ENCODE measurements at regions not wholly inside any gene's neighbourhood (a gene's known extent, or its start where the extent isn't known, plus 50 kb on each side); places are given as distances from the start of the nearest gene placed in this dataset.
"Not testable (repeated sequence)": the region's sequence is repeated elsewhere in the genome, so short reads cannot be mapped to it uniquely, and the experiment has no call there.

GRCh38 chr3:162892921-162893793 lies 1396.5 kb downstream of the OTOL1 start:
- no peaks in the 10 kb centered on the region for H3K27me3 ChIP-seq (ENCODE audit: control insufficient read depth, insufficient read depth, low read length)
- no peak overlapping the region for H3K4me3 ChIP-seq (ENCODE audit: insufficient read depth, low read depth, low read length)
- H3K36me3 ChIP-seq (replicated peaks; ENCODE audit: control insufficient read depth, insufficient read depth, low read length) = no peaks in the 10 kb centered on the region
- no peak for DNase-seq

DNA sequence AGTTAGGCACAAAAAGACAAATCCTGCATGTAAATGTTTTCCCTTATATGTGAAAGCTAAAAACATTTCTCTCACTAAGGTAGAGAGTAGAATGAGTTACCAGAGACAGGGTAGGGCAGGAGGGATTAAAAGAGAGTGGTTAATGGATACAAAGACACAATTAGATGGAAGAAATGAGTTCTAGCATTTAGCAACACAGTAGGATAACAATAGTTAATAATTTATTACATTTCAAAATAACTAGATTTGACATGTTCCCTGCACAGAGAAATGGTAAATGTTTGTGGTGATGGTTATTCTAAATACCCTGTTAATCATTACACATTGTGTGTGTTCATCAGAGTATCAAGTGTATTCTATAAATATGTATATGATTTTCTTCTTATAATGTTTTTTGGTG lies 1400.7 kb downstream of the OTOL1 start:
- no peak overlapping the region for H3K4me3 ChIP-seq (ENCODE audit: insufficient read depth, low read depth, low read length)
- no peaks in the 10 kb centered on the region for H3K36me3 ChIP-seq (replicated peaks; ENCODE audit: control insufficient read depth, insufficient read depth, low read length)
- H3K27me3 ChIP-seq (ENCODE audit: control insufficient read depth, insufficient read depth, low read length) = no peaks in the 10 kb centered on the region
- no peak for DNase-seq

- Histone ChIP-seq H3K36me3 (replicated peaks; ENCODE audit: control insufficient read depth, insufficient read depth, low read length) (no peaks in the 10 kb centered on the region), H3K27me3 (ENCODE audit: control insufficient read depth, insufficient read depth, low read length) (no peaks in the 10 kb centered on the region), H3K4me3 (ENCODE audit: insufficient read depth, low read depth, low read length) (no peak overlapping the region)
- no peak for DNase-seq
Measured at GRCh38 chr3:162932503-162932902, 1435.9 kb downstream of the OTOL1 start.

DNA sequence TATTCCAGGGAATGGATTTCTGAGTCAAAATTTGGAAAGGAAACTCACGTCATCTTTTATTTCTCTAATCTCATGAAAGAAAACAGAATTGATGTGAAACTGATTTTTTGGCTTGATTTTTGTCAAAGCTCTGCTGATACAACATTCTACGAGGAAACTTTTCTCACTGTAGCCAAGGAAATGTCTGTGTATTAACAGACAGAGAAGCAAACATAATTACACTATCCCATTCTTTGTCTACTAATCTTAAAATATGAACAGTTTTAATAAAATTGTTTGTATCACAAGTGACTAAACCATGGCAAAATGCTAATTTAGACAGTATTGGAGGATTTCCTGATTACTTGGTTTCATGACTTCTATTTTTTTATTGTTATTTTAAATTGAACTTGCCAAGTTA lies 1437.0 kb downstream of the OTOL1 start:
- Histone ChIP-seq H3K36me3 (replicated peaks; ENCODE audit: control insufficient read depth, insufficient read depth, low read length) (no peaks in the 10 kb centered on the region), H3K27me3 (ENCODE audit: control insufficient read depth, insufficient read depth, low read length) (no peaks in the 10 kb centered on the region), H3K4me3 (ENCODE audit: insufficient read depth, low read depth, low read length) (no peak overlapping the region)
- DNase-seq = no peak

- Histone ChIP-seq H3K27me3 (ENCODE audit: control insufficient read depth, insufficient read depth, low read length) (no peaks in the 10 kb centered on the region), H3K36me3 (replicated peaks; ENCODE audit: control insufficient read depth, insufficient read depth, low read length) (no peaks in the 10 kb centered on the region), H3K4me3 (ENCODE audit: insufficient read depth, low read depth, low read length) (no peak overlapping the region)
- no peak for DNase-seq
Measured at GRCh38 chr3:162936706-162937105, 1440.1 kb downstream of the OTOL1 start.

- Histone ChIP-seq H3K36me3 (replicated peaks; ENCODE audit: control insufficient read depth, insufficient read depth, low read length) (no peaks in the 10 kb centered on the region), H3K27me3 (ENCODE audit: control insufficient read depth, insufficient read depth, low read length) (no peaks in the 10 kb centered on the region), H3K4me3 (ENCODE audit: insufficient read depth, low read depth, low read length) (no peak overlapping the region)
- DNase-seq = no peak
Measured at GRCh38 chr3:162938083-162938482, 1441.5 kb downstream of the OTOL1 start.

- Histone ChIP-seq H3K4me3 (ENCODE audit: insufficient read depth, low read depth, low read length) (no peak overlapping the region), H3K36me3 (replicated peaks; ENCODE audit: control insufficient read depth, insufficient read depth, low read length) (no peaks in the 10 kb centered on the region), H3K27me3 (ENCODE audit: control insufficient read depth, insufficient read depth, low read length) (no peaks in the 10 kb centered on the region)
- no peak for DNase-seq
Measured at GRCh38 chr3:162945626-162946025, 1449.0 kb downstream of the OTOL1 start.

DNA sequence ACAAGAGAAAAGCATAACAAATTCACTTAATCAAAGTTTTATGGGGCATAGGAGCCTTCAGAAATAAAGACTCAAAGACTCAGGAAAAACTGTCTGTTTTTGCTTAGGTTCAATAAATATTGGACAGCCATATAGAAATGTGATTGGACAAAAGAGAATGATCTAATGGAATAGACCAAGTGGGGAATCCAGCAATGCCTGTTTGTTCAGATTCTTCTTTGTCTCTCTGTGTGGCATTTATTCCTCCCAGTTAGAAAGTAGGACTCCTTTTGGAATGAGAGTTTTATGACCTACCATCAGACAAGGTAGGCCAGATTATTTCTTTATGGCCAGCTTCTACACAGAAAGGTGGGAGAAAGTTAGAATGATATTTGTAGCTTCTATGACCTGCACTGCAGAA lies 1460.1 kb downstream of the OTOL1 start:
- no peak for DNase-seq
- H3K36me3 ChIP-seq (replicated peaks; ENCODE audit: control insufficient read depth, insufficient read depth, low read length) = no peaks in the 10 kb centered on the region
- no peaks in the 10 kb centered on the region for H3K27me3 ChIP-seq (ENCODE audit: control insufficient read depth, insufficient read depth, low read length)
- H3K4me3 ChIP-seq (ENCODE audit: insufficient read depth, low read depth, low read length) = no peak overlapping the region

- Histone ChIP-seq H3K36me3 (replicated peaks; ENCODE audit: control insufficient read depth, insufficient read depth, low read length) (no peaks in the 10 kb centered on the region), H3K4me3 (ENCODE audit: insufficient read depth, low read depth, low read length) (no peak overlapping the region), H3K27me3 (ENCODE audit: control insufficient read depth, insufficient read depth, low read length) (no peaks in the 10 kb centered on the region)
- DNase-seq = no peak
Measured at GRCh38 chr3:162960269-162960668, 1463.7 kb downstream of the OTOL1 start.

DNA sequence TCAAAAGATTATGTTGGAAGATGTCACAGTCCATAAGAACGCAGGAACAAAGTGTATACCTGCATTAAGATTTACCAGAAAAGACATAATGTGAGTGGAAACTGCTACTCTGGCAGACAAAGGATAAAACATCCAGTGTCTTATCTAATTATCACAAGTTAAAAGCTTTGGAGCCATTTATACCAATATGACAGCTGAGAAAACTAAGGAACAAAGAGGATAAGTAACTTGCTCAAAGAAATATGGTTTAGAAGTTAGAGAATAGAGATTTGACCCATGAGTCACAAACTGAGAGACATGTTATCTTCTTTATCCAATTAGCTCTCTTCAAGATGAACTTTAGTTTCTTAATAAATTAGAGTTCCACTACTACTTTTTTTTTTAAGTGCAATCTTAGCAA lies 1473.7 kb downstream of the OTOL1 start:
- no peak for DNase-seq
- no peaks in the 10 kb centered on the region for H3K27me3 ChIP-seq (ENCODE audit: control insufficient read depth, insufficient read depth, low read length)
- H3K4me3 ChIP-seq (ENCODE audit: insufficient read depth, low read depth, low read length) = no peak overlapping the region
- no peaks in the 10 kb centered on the region for H3K36me3 ChIP-seq (replicated peaks; ENCODE audit: control insufficient read depth, insufficient read depth, low read length)

GRCh38 chr3:162971715-162972114 lies 1475.1 kb downstream of the OTOL1 start:
- no peaks in the 10 kb centered on the region for H3K36me3 ChIP-seq (replicated peaks; ENCODE audit: control insufficient read depth, insufficient read depth, low read length)
- no peak for DNase-seq
- H3K27me3 ChIP-seq (ENCODE audit: control insufficient read depth, insufficient read depth, low read length) = no peaks in the 10 kb centered on the region
- H3K4me3 ChIP-seq (ENCODE audit: insufficient read depth, low read depth, low read length) = no peak overlapping the region

GRCh38 chr3:162973428-162973917 lies 1476.9 kb downstream of the OTOL1 start:
- Histone ChIP-seq H3K4me3 (ENCODE audit: insufficient read depth, low read depth, low read length) (no peak overlapping the region), H3K36me3 (replicated peaks; ENCODE audit: control insufficient read depth, insufficient read depth, low read length) (no peaks in the 10 kb centered on the region), H3K27me3 (ENCODE audit: control insufficient read depth, insufficient read depth, low read length) (no peaks in the 10 kb centered on the region)
- DNase-seq = no peak

DNA sequence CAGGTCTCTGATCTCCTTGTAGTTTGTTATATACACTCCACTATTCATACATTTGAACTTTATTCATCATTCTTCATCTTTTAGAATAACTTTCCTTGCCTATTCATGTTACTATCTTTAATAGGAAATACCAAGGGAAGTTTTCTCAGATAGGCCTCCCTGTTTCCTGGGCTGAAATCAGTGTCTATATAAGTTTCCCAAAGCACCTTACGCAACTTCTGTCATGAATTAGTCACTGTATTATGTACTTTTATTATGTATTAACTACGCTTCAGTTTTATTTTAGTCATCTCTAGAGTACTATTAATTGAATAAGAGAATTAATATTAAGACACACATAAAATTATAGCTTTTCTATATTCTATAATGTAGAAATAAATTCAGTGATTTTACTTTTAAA lies 1481.5 kb downstream of the OTOL1 start:
- no peak for DNase-seq
- H3K4me3 ChIP-seq (ENCODE audit: insufficient read depth, low read depth, low read length) = no peak overlapping the region
- no peaks in the 10 kb centered on the region for H3K27me3 ChIP-seq (ENCODE audit: control insufficient read depth, insufficient read depth, low read length)
- H3K36me3 ChIP-seq (replicated peaks; ENCODE audit: control insufficient read depth, insufficient read depth, low read length) = no peaks in the 10 kb centered on the region

DNA sequence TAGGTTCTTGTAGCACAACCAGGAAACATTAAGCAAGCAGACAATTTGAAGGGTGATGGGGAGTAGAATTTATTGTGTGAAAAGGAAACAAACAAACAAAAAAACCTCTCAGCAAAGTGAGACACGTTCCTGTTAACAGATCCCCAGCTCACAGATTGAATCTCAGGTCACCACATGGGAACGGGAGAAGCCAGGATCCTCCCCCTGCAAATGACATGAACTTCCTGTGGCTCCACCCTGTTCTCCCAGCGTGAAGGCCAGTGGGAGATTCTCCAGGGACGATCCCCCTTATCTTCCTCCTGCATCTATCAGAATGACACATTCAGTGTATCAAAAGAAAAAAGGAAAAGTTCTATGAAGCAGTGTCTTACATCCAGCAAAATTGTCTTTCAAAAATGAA lies 1488.1 kb downstream of the OTOL1 start:
- DNase-seq = no peak
- Histone ChIP-seq H3K36me3 (replicated peaks; ENCODE audit: control insufficient read depth, insufficient read depth, low read length) (no peaks in the 10 kb centered on the region), H3K27me3 (ENCODE audit: control insufficient read depth, insufficient read depth, low read length) (no peaks in the 10 kb centered on the region), H3K4me3 (ENCODE audit: insufficient read depth, low read depth, low read length) (no peak overlapping the region)

DNA sequence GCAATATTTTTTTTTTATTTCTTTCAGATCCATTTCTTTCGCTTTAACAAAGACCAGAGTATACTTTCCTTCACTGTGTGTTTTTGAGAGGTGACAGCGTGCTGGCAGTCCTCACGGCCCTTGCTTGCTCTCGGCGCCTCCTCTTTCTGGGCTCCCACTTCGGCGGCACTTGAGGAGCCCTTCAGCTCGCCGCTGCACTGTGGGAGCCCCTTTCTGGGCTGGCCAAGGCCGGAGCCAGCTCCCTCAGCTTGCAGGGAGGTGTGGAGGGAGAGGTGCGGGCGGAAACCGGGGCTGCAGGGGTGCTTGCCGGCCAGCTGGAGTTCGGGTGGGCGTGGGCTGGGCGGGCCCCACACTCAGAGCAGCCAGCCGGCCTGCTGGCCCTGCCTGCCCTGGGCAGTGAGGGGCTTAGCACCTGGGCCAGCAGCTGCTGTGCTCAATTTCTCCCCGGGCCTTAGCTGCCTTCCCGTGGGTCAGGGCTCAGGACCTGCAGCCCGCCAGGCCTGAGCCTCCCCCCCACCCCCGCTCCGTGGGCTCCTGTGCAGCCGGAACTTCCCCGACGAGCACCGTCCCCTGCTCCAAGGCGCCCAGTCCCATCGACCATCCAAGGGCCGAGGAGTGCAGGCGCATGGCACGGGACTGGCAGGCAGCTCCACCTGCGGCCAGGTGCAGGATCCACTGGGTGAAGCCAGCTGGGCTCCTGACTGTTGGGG lies 1490.6 kb downstream of the OTOL1 start:
- H3K4me3 ChIP-seq (ENCODE audit: insufficient read depth, low read depth, low read length); H3K36me3 ChIP-seq (replicated peaks; ENCODE audit: control insufficient read depth, insufficient read depth, low read length); H3K27me3 ChIP-seq (ENCODE audit: control insufficient read depth, insufficient read depth, low read length); DNase-seq: not testable (repeated sequence)
